ENCODE measurements at regions not wholly inside any gene's neighbourhood (a gene's known extent, or its start where the extent isn't known, plus 50 kb on each side); places are given as distances from the start of the nearest gene placed in this dataset.

GRCh38 chr13:22138947-22139346 lies 468.1 kb downstream of the FGF9 start:
- ATAC-seq (ENCODE audit: low read depth), result no peak
- Mint-ChIP-seq H3K4me3 (no peak overlapping the region), H3K36me3 (ENCODE audit: low read depth) (no peaks in the 10 kb centered on the region), H3K27me3 (no peaks in the 10 kb centered on the region), H3K4me1 (peaks cover 15% of the 10 kb centered on the region), H3K27ac (no peak overlapping the region), H3K9me3 (no peaks in the 10 kb centered on the region)
- DNase-seq, result no peak
- POLR2A ChIA-PET, result interaction anchor here (0.7 to 0.8 kb wide), 2 partner anchors 24 to 63 kb away, joined by 3 read pairs; no protein-coding TSS in a partner anchor
- TF ChIP-seq CTCF (IDR thresholded peaks at IDR 0.05), result no peak
- intact Hi-C loops (cut with micrococcal nuclease), result no loop called here
- CTCF ChIA-PET, result no interaction called here

- no peak for DNase-seq
- H3K27ac Mint-ChIP-seq, result no peak overlapping the region
- no peaks in the 10 kb centered on the region for H3K36me3 Mint-ChIP-seq (ENCODE audit: low read depth)
- no peak for ATAC-seq (ENCODE audit: low read depth)
- H3K4me3 Mint-ChIP-seq, result no peak overlapping the region
- ChIA-PET CTCF (no interaction called here), POLR2A (no interaction called here)
- H3K27me3 Mint-ChIP-seq, result no peaks in the 10 kb centered on the region
- intact Hi-C loops (cut with micrococcal nuclease), result no loop called here
- H3K9me3 Mint-ChIP-seq, result no peaks in the 10 kb centered on the region
- TF ChIP-seq CTCF (IDR thresholded peaks at IDR 0.05), result no peak
- peaks cover 9% of the 10 kb centered on the region for H3K4me1 Mint-ChIP-seq
Observed at GRCh38 chr13:22141716-22142115, 470.8 kb downstream of the FGF9 start.

- DNase-seq (no peak), ATAC-seq (ENCODE audit: low read depth) (no peak)
- ChIA-PET POLR2A (no interaction called here), CTCF (no interaction called here)
- H3K4me1 Mint-ChIP-seq, result no peaks in the 10 kb centered on the region
- no peak for TF ChIP-seq CTCF (IDR thresholded peaks at IDR 0.05)
- no peak overlapping the region for H3K27ac Mint-ChIP-seq
- peaks cover 3% of the 10 kb centered on the region for H3K9me3 Mint-ChIP-seq
- intact Hi-C loops (cut with micrococcal nuclease), result no loop called here
- no peaks in the 10 kb centered on the region for H3K27me3 Mint-ChIP-seq
- H3K36me3 Mint-ChIP-seq (ENCODE audit: low read depth), result peaks cover 2% of the 10 kb centered on the region
- H3K4me3 Mint-ChIP-seq, result no peak overlapping the region
Observed at GRCh38 chr13:22143671-22144070, 472.8 kb downstream of the FGF9 start.

- no peak overlapping the region for H3K27ac Mint-ChIP-seq
- TF ChIP-seq CTCF (IDR thresholded peaks at IDR 0.05), result no peak
- peaks cover 2% of the 10 kb centered on the region for H3K36me3 Mint-ChIP-seq (ENCODE audit: low read depth)
- ChIA-PET CTCF (no interaction called here), POLR2A (no interaction called here)
- no peak overlapping the region for H3K4me3 Mint-ChIP-seq
- DNase-seq, result no peak
- no peaks in the 10 kb centered on the region for H3K27me3 Mint-ChIP-seq
- peaks cover 3% of the 10 kb centered on the region for H3K9me3 Mint-ChIP-seq
- ATAC-seq (ENCODE audit: low read depth), result no peak
- intact Hi-C loops (cut with micrococcal nuclease), result no loop called here
- no peaks in the 10 kb centered on the region for H3K4me1 Mint-ChIP-seq
Observed at GRCh38 chr13:22144806-22145205, 473.9 kb downstream of the FGF9 start.

- CTCF ChIA-PET, result no interaction called here
- H3K27me3 Mint-ChIP-seq, result no peaks in the 10 kb centered on the region
- no peaks in the 10 kb centered on the region for H3K4me1 Mint-ChIP-seq
- no peak overlapping the region for H3K4me3 Mint-ChIP-seq
- POLR2A ChIA-PET, result no interaction called here
- TF ChIP-seq CTCF (IDR thresholded peaks at IDR 0.05), result no peak
- H3K36me3 Mint-ChIP-seq (ENCODE audit: low read depth), result peaks cover 2% of the 10 kb centered on the region
- ATAC-seq (ENCODE audit: low read depth), result no peak
- intact Hi-C loops (cut with micrococcal nuclease), result no loop called here
- peaks cover 3% of the 10 kb centered on the region for H3K9me3 Mint-ChIP-seq
- no peak for DNase-seq
- no peak overlapping the region for H3K27ac Mint-ChIP-seq
Observed at GRCh38 chr13:22148187-22148586, 477.3 kb downstream of the FGF9 start.
